HG02588 (cell line): ENCODE measurements at regions not wholly inside any gene's neighbourhood (a gene's known extent, or its start where the extent isn't known, plus 50 kb on each side); places are given as distances from the start of the nearest gene placed in this dataset.

Experiments
- ATAC-seq: cut with Tn5 transposase; IDR thresholded peaks from one replicate; pipeline ENCODE4 v1.9.1; 2021; ENCODE audit warnings: mild to moderate bottlenecking, moderate library complexity; ENCODE audit not compliant: unreplicated experiment

- no peak for ATAC-seq
Measured at GRCh38 chr12:74426091-74426490, 111.5 kb upstream of the ATXN7L3B start.

DNA sequence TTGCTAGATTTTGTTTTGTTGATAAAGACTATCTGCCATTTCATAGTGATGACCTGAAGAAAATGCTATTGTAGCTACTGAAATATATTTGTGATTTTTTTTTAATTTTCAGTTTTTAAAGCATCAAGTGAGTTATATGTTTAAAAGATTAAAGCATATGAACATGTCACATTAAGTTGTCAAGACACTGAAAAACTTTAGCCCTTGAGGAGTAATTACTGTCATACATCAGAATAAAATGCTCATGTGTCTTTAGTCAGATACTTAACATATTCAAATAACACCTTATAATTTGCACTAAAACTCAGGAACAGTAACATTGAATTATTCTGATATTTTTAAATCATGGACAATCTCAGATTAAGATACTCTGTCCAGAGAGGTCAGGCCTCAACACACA is 108.1 kb upstream of the ATXN7L3B start:
- no peak for ATAC-seq

- ATAC-seq: no peak
Measured at GRCh38 chr12:74431801-74432200, 105.8 kb upstream of the ATXN7L3B start.

GRCh38 chr12:74440469-74440868 is 97.2 kb upstream of the ATXN7L3B start:
- ATAC-seq: no peak

GRCh38 chr12:74441872-74442271 is 95.8 kb upstream of the ATXN7L3B start:
- ATAC-seq: no peak

DNA sequence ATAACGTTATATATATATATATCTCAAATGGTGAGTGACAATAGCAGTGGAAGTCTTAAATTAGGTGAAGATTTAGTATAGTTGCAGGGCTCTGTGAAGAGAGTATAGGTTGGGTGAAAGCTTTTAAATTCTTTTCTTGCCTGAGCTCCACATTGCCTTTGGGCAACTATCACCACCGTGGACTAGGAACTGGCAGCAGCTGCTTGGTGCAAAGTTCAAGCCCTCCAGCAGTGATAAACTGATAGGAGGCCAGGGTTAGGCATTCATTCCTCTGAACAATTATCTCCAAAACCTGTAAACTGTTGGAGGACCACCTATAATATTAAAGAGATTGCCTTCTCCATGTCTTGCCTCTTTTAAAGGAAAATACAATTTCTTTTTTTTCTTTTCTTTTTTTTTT is 91.2 kb upstream of the ATXN7L3B start:
- ATAC-seq: no peak

DNA sequence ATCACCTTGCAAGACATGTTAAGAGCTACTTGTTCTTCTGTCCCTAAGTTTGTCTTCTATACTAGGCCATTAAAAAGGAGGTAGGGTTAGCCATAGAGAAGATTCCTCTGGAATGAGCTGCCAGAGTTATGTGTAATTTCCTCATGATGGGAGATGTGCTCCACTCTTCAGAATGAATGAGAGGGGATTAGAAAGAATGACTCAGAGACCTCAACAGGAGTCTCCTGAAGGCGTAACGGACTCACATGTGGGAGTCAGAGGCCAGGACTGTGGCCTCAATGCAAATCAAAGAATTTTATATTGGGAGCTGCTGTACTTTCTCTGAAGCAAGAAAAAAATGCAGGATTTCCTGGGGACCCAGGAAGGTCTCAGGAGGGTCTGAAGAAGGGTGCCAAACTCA is 87.8 kb upstream of the ATXN7L3B start:
- ATAC-seq: no peak

GRCh38 chr12:74454109-74454508 is 83.5 kb upstream of the ATXN7L3B start:
- ATAC-seq: no peak

DNA sequence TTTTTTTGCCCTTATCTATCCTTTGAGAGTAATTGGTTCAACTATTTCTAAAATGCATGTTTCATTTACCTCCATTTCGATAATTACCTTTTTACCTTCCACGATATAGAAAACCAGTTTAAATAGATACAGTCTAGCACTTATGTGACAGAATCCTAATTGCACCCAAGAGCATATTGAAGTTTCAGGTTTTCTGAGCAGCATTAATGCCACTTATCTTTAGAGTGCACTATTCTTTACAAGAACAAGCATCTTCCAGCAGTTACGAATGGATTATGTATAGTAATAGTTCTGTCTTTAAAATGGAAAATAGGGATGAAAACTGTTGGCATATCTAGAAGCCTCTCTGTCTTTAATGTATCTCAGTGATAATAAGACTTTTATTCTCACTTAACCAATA is 82.2 kb upstream of the ATXN7L3B start:
- no peak for ATAC-seq

- ATAC-seq: no peak
Measured at GRCh38 chr12:74456431-74456830, 81.2 kb upstream of the ATXN7L3B start.

GRCh38 chr12:74468401-74468800 is 69.2 kb upstream of the ATXN7L3B start:
- ATAC-seq: no peak

DNA sequence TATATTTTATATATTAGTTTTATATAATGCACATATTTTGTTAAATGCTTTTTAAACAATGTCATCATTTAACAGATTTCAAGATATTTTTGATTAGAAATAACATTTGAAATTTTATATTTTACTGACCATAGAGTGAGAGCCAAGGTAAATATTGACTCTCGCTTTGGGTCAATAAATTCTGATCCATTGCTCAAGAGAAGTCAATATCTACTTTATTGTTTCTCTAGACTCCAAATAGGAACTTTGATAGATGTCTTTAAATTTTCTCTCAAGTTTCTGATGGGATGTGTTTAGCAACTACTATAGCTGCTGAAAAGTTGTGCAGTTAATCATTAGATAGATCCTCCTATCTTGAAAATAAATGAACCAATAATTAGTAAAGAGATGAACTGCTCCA is 61.4 kb upstream of the ATXN7L3B start:
- ATAC-seq: no peak

- no peak for ATAC-seq
Measured at GRCh38 chr12:74481078-74481477, 56.6 kb upstream of the ATXN7L3B start.

DNA sequence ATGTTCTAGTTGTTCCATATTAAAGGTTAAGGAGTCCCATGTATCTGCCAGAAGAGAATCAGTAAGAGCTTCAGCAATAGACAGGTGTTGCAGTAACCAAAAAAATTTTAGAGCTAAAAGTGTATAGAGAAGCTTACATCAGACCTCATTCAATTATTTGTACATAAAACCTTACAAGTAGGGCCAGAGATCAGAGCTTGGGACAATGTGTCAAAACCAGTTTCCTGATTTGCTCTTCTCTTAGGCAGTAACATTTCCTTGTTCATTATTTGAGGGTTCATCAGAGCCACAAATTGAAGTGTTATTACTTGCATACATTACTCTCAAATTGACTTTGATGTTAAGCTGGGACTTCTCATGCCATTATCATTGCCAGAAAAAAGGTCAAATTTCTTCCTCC is 55.5 kb upstream of the ATXN7L3B start:
- no peak for ATAC-seq

- no peak for ATAC-seq
Measured at GRCh38 chr12:74483057-74483456, 54.6 kb upstream of the ATXN7L3B start.
